SK-N-SH treated with all-trans-retinoic acid at 6 μM for 48 hours (cell line): ENCODE measurements at regions not wholly inside any gene's neighbourhood (a gene's known extent, or its start where the extent isn't known, plus 50 kb on each side); places are given as distances from the start of the nearest gene placed in this dataset.

Source experiments
- ATAC-seq: fragments of 200-7000 bp; cut with Tn5 transposase; 3 replicates; pipeline ENCODE4 v1.9.1; 2020; ENCODE audit warnings: mild to moderate bottlenecking, moderate library complexity
- ARNTL ChIP-seq: fragments of 450-650 bp; formaldehyde crosslinking; IDR thresholded peaks from 2 replicates; pipeline ENCODE4 v1.5.0; 2020; ENCODE audit warnings: low read depth, mild to moderate bottlenecking, moderate library complexity, borderline replicate concordance
- BACH2 ChIP-seq: fragments of 250-450 bp; sonication (Bioruptor Pico); IDR thresholded peaks from 2 replicates; pipeline ENCODE4 v1.9.0; 2021; ENCODE audit warnings: mild to moderate bottlenecking, borderline replicate concordance
- CREB5 ChIP-seq: fragments of 250-450 bp; sonication (Bioruptor Pico); IDR thresholded peaks from 2 replicates; pipeline ENCODE4 v1.5.1; 2020; ENCODE audit warnings: low read depth, mild to moderate bottlenecking, moderate library complexity
- CSDC2 ChIP-seq: fragments of 250-450 bp; sonication (Bioruptor Pico); IDR thresholded peaks from 2 replicates; pipeline ENCODE4 v1.5.0; 2020; ENCODE audit warnings: mild to moderate bottlenecking, moderate library complexity
- CSRNP3 ChIP-seq: fragments of 250-450 bp; sonication (Bioruptor Pico); IDR thresholded peaks from 2 replicates; pipeline ENCODE4 v1.5.1; 2021; ENCODE audit warnings: mild to moderate bottlenecking, moderate library complexity
- ESRRG ChIP-seq: fragments of 250-450 bp; sonication (Bioruptor Pico); IDR thresholded peaks from 2 replicates; pipeline ENCODE4 v1.6.1; 2021; ENCODE audit warnings: mild to moderate bottlenecking
- GLIS3 ChIP-seq: fragments of 250-450 bp; sonication (Bioruptor Pico); IDR thresholded peaks from 2 replicates; pipeline ENCODE4 v1.5.0; 2020; ENCODE audit warnings: mild to moderate bottlenecking, moderate library complexity
- ISL1 ChIP-seq: fragments of 250-450 bp; sonication (Bioruptor Pico); IDR thresholded peaks from 2 replicates; pipeline ENCODE4 v2.1.2; 2022; ENCODE audit warnings: mild to moderate bottlenecking, moderate library complexity
- OSR1 ChIP-seq: fragments of 250-450 bp; sonication (Bioruptor Pico); IDR thresholded peaks from 2 replicates; pipeline ENCODE4 v1.8.0; 2022; ENCODE audit warnings: moderate library complexity, mild to moderate bottlenecking, inconsistent platforms
- PATZ1 ChIP-seq: fragments of 250-450 bp; sonication (Bioruptor Pico); IDR thresholded peaks from 2 replicates; pipeline ENCODE4 v1.8.0; 2020; ENCODE audit warnings: mild to moderate bottlenecking, moderate library complexity, borderline replicate concordance
- POU6F1 ChIP-seq: fragments of 250-450 bp; sonication (Bioruptor Pico); IDR thresholded peaks from 2 replicates; pipeline ENCODE4 v1.8.0; 2021; ENCODE audit warnings: low read depth, mild to moderate bottlenecking, moderate library complexity, borderline replicate concordance
- PPARA ChIP-seq: fragments of 250-450 bp; sonication (Bioruptor Pico); IDR thresholded peaks from 2 replicates; pipeline ENCODE4 v1.5.0; 2020; ENCODE audit warnings: mild to moderate bottlenecking, borderline replicate concordance
- RARB ChIP-seq: fragments of 250-450 bp; sonication (Bioruptor Pico); IDR thresholded peaks from 2 replicates; pipeline ENCODE4 v1.8.0; 2021; ENCODE audit warnings: mild to moderate bottlenecking, moderate library complexity
- SNAI2 ChIP-seq: fragments of 250-450 bp; sonication (Bioruptor Pico); IDR thresholded peaks from 2 replicates; pipeline ENCODE4 v1.5.0; 2020; ENCODE audit warnings: mild to moderate bottlenecking, moderate library complexity
- TCF4 ChIP-seq: fragments of 250-450 bp; sonication (Bioruptor Pico); IDR thresholded peaks from 2 replicates; pipeline ENCODE4 v1.8.0; 2021; ENCODE audit warnings: mild to moderate bottlenecking, moderate library complexity, borderline replicate concordance
- TOX ChIP-seq: fragments of 250-450 bp; sonication (Bioruptor Pico); IDR thresholded peaks from 2 replicates; pipeline ENCODE4 v1.8.0; 2021; ENCODE audit warnings: mild to moderate bottlenecking, moderate library complexity, borderline replicate concordance
- TSHZ2 ChIP-seq: fragments of 250-450 bp; sonication (Bioruptor Pico); IDR thresholded peaks from 2 replicates; pipeline ENCODE4 v1.5.0; 2020; ENCODE audit warnings: mild to moderate bottlenecking, moderate library complexity
- ZC3H10 ChIP-seq: fragments of 250-450 bp; sonication (Bioruptor Pico); IDR thresholded peaks from 2 replicates; pipeline ENCODE4 v1.5.1; 2021; ENCODE audit warnings: mild to moderate bottlenecking, moderate library complexity
- ZFP30 ChIP-seq: fragments of 450-650 bp; formaldehyde crosslinking; IDR thresholded peaks from 2 replicates; pipeline ENCODE4 v1.5.0; 2022; ENCODE audit warnings: mild to moderate bottlenecking, moderate library complexity
- ZNF565 ChIP-seq: fragments of 450-650 bp; formaldehyde crosslinking; conservative IDR thresholded peaks from 2 replicates; pipeline ENCODE4 v1.5.0; 2020; ENCODE audit warnings: low read depth, mild to moderate bottlenecking, moderate library complexity
- ZNF70 ChIP-seq: fragments of 450-650 bp; formaldehyde crosslinking; IDR thresholded peaks from 2 replicates; pipeline ENCODE4 v1.5.0; 2020; ENCODE audit warnings: mild to moderate bottlenecking, moderate library complexity
- ZNF8 ChIP-seq: fragments of 450-650 bp; formaldehyde crosslinking; IDR thresholded peaks from 2 replicates; pipeline ENCODE4 v1.5.0; 2020; ENCODE audit warnings: mild to moderate bottlenecking, moderate library complexity

- no peak for ATAC-seq
- no peak for TF ChIP-seq TOX (CRISPR knock-in tag)
- TF ChIP-seq POU6F1 (CRISPR knock-in tag), result no peak
- TF ChIP-seq ISL1, result peak; percentile 58
- TF ChIP-seq PPARA (CRISPR knock-in tag), result no peak
- TF ChIP-seq CSDC2 (CRISPR knock-in tag), result no peak
- TF ChIP-seq SNAI2 (CRISPR knock-in tag), result no peak
- TF ChIP-seq CSRNP3 (CRISPR knock-in tag), result no peak
- TF ChIP-seq GLIS3 (CRISPR knock-in tag), result no peak
Observed at GRCh38 chr14:84804468-84804867, 725.5 kb upstream of the FLRT2 start.

- no peak for ATAC-seq
- no peak for TF ChIP-seq PATZ1
- TF ChIP-seq PPARA (CRISPR knock-in tag), result no peak
- TF ChIP-seq CSDC2 (CRISPR knock-in tag), result no peak
- no peak for TF ChIP-seq ZNF70
- TF ChIP-seq BACH2, result no peak
- no peak for TF ChIP-seq CREB5 (CRISPR knock-in tag)
- no peak for TF ChIP-seq ARNTL (CRISPR knock-in tag)
- no peak for TF ChIP-seq CSRNP3 (CRISPR knock-in tag)
- no peak for TF ChIP-seq ZFP30
- TF ChIP-seq OSR1, result no peak
- no peak for TF ChIP-seq TSHZ2 (CRISPR knock-in tag)
- no peak for TF ChIP-seq GLIS3 (CRISPR knock-in tag)
- TF ChIP-seq TCF4 (CRISPR knock-in tag), result no peak
- no peak for TF ChIP-seq ZNF8 (CRISPR knock-in tag)
- no peak for TF ChIP-seq ZNF565 (CRISPR knock-in tag)
- no peak for TF ChIP-seq RARB
- TF ChIP-seq ESRRG (CRISPR knock-in tag), result no peak
- no peak for TF ChIP-seq ZC3H10 (CRISPR knock-in tag)
- TF ChIP-seq TOX (CRISPR knock-in tag), result no peak
Observed at GRCh38 chr14:84804895-84805294, 725.0 kb upstream of the FLRT2 start.
